Stimulated activated CD4-positive, alpha-beta T cell treated with anti-CD3 and anti-CD28 coated beads, Interleukin-12 subunit alpha, Interleukin-12 subunit beta, amount 100 ng/mL, for 24 hours (primary cell): ENCODE measurements at regions not wholly inside any gene's neighbourhood (a gene's known extent, or its start where the extent isn't known, plus 50 kb on each side); places are given as distances from the start of the nearest gene placed in this dataset.

Source experiments
- DNase-seq, 2 experiments: peaks; one replicate each; pipeline ENCODE4 v3.0.0-alpha.2; 2020; ENCODE audit warnings: low read depth in 2 of 2

GRCh38 chr6:121998631-121999030, 400.8 kb upstream of the HSF2 start:
- DNase-seq = no peak

DNA sequence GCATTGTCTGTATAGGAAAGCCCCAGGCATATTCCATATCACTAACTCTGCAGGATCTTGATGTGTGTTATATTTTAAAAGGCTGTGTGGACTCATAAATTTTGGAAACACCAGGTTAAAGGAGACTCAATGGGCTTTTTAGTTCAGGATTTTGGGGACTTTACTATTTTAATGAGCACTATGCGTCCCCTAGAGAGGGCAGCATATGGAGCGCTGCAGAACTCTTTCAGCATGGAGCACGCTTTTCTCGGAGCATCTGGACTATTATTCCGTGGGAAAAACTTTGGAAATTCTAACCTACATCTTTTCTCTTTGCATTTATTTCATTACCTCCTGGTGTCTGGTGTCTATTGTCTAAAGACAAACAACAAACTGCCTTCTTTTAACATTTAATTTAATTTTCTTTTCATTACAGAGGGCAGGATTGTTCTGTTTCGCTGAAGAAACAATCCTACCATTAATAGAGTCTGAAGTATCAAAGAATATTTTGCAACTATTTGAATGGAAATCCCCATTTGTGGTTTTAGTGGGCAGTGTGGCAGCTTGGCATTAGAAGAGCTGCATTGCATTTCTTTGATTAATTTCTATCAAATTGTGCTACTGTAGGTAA, 399.9 kb upstream of the HSF2 start:
- no peak for DNase-seq

GRCh38 chr6:122005661-122006060, 393.8 kb upstream of the HSF2 start:
- DNase-seq = no peak

- no peak for DNase-seq
These were observed 392.1 kb upstream of the HSF2 start for GRCh38 chr6:122007339-122007738.

DNA sequence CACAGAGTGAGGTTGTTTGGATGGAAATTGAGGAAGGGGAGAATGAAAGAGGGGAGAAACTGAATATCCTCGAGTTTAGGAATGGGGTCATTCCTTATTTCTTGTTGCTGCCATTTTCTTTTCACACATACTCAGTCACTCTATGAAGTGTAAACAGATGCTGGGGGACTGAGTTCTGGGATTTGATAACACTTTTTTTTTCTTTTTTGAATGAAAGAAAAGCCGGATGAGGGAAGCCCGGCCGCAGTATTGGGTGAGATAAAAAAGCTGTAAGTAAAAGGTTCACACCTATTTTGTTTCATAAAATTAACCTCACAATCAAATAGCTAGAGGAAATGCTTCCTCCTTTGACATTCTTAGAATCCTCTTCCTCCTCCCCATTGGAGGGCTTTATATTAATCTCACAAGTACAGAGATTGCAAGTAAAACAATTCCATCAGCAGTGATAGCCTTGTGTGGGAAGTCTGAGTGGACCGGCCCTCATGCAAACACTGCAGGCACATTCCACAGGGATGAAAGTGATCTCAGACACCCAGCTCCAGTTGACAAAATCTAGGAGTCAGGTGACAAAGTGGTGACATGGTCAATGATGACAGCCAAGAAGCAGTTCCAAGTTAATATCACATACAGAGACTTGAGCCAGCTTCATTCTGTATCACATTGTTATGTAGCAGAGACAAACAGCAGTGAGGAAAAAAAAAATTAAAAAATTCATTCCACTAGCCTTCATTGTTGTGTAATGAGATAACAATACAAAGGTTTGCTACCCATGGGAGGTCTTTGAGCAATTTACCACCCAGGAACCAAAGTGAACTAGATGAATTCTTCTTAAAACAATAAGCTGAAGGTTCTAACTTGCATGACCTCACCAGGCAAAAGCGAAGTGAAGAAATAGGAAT, 391.1 kb upstream of the HSF2 start:
- DNase-seq = no peak

DNA sequence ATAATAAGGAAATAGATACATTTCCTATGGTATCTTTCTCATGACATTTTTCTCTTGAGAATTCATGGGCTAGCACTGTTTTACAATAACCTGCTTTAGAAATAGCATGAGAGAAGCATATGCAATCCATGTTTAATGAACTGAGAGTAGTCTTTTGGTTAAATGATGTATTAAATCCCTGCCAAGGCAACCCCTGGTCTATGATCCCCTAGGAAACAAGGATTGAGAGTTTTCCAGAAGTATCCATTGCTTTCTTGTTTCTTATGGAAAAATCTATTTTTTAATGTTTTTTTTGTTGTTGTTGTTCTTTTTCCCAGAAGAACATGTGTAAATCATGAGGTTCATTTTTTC, 390.5 kb upstream of the HSF2 start:
- DNase-seq = no peak

DNA sequence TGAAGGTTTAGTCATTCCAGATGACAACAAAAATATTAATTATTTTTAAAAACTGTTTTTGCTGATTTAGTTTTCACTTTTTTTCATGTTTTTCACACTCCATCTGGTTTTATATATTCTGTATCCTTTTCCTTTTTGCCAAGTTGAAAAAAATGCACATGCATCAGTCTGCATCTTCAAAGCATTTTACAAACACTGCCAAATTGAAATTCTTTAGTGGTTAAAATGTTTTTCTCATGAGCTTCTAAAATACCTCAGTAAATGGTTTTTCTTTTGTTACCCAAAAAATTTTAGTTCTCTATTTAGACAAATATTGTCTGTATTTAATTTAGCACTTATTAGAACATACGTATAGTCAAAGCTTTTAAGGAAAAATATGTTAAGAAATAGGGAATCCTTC, 386.9 kb upstream of the HSF2 start:
- DNase-seq = no peak

- no peak for DNase-seq
These were observed 384.5 kb upstream of the HSF2 start for GRCh38 chr6:122014961-122015360.

DNA sequence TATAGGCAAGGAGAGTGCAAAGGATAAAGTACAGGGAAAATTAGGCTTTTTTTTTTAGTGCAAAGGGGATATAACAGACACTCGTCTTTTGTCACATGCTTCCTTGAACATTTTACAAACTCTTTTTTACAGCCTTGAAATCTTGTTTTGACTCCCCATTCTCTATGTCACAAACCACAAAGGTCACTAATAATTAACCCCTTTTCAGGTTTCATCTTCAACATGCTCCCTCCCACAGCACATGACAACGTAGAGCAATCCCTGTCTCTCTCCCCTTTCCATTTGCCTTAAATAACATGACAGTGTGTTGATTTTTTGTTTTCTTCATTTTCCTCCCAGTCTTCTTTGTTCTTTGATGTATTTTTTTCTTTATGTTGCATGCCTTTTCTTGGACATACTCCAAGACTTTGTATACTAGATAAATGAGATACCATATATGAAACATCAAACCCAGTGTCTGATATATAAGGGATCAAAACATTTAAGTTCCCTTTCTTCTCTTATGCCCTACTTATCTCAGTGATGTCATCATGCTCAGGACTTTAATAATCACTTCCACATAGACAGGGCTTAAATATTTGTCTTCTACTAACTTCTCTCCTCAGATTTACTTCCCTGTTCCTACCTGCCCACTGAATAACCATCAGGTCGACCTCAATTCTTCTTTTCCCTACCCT, 378.7 kb upstream of the HSF2 start:
- DNase-seq = no peak

DNA sequence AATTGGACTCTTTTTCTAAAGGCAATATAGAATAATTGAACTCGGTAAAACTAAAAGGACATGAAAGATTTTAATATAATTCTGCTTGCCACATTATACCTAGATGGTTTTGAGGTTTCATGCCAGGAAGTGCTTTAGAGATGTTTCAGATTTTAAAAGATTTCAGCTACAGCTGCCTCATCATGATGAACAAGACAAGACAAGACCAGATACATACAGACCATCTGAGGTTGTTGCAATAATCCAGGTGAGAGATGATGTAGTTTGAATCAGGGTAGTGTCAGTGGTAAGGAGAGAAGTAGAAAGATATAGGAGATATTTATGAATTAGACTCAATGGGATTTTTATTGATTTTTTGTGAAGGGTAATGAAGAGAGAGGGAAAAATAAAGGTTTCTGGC, 374.3 kb upstream of the HSF2 start:
- DNase-seq = no peak

GRCh38 chr6:122026582-122027369, 372.7 kb upstream of the HSF2 start:
- DNase-seq = no peak

GRCh38 chr6:122028933-122029522, 370.4 kb upstream of the HSF2 start:
- DNase-seq = no peak

GRCh38 chr6:122033564-122034181, 365.8 kb upstream of the HSF2 start:
- no peak for DNase-seq

GRCh38 chr6:122035173-122035572, 364.3 kb upstream of the HSF2 start:
- no peak for DNase-seq

DNA sequence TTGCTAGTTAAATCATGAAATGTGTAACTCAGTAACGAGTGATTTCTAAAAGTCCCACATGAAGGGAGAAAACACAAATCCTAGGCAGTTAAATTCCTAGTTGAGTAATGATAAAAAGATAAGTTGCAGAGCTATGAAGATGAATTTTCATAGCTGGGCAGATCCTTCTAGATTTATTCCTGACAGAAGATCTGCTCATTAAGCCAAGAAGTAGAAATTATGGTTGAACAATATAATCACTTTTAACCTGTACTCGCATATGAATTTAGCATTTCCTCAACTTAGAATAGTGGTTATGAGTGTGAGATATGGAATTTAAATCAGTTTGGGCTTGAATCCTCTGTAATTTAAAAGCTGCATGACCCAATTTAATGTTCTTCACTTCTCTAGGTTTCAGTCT, 359.2 kb upstream of the HSF2 start:
- DNase-seq = no peak

DNA sequence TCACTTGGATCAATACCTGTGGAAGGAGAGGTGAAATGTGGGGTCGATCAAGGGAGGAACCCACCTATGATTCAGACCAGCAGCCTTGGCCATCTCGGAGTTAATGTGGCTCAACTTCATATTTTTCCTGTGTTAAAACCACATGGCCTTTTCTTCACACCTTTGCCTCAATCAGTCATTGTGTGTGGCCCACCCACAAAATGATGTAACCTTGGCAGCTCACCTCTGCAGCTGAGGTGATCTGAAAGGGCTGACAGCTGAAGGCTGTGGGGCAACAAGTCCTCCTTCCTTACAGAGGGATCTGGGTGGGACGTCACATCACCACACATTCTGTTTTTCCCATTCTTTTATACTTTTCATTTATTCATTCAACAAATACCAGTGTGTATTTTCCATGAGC, 357.1 kb upstream of the HSF2 start:
- no peak for DNase-seq

DNA sequence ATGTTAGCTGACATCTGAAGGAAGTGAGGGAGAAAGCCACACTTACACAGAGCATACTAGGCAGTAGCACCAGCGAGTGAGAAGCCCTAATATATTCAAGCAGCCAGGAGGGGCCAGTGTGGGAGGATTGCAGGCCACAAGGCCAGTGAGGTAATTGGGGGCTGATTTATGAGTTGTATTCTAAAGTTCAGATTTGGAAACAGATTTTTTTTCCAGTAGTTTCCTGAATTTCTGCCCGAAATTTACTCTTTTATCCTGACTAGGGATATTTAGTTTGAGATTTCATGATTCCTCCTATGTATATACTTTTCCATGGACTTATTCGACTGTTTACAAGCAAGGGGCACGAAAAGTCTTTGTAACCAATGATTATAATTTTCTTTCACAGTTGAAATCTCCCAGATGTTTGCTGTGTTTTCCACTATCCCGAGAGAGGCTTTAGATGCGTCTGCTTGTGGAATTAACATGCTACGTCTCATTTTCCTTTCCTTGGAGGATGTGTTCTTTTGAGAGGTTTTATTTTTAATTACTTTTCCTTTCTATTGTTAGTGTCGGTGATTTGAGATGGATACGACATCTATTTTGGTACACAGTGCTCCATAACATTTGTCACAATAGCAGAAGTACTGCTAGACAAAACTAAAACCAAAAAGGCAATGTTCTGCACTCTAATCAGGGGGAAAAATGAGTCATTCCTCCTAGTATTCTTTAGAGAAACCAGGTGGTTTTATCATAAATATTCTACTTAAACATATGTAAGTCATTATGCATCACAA, 356.3 kb upstream of the HSF2 start:
- no peak for DNase-seq

- no peak for DNase-seq
These were observed 350.9 kb upstream of the HSF2 start for GRCh38 chr6:122048570-122048969.

DNA sequence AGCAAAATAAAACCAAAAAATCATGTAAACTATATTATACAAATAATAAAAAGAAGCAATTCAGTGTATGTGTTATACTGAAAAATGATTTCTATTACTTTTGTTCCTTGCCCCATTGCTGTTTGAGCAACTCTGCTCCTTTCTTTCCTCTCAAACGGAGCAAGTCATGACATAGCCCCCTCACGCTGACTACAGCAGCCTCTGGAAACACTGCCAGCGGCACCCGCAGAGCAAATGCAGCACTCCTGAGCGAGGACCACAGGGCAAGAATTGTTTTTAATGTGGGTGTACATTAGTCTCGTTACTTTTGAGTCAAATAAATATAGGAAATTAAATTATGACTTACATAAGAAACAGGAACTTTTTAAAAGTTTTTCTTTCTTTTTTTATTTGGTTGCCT, 350.1 kb upstream of the HSF2 start:
- no peak for DNase-seq

- no peak for DNase-seq
These were observed 349.2 kb upstream of the HSF2 start for GRCh38 chr6:122050242-122050755.
